Left ventricle myocardium inferior (tissue), 1 donor: ENCODE measurements at regions not wholly inside any gene's neighbourhood (a gene's known extent, or its start where the extent isn't known, plus 50 kb on each side); places are given as distances from the start of the nearest gene placed in this dataset.

Source experiments
- DNase-seq: peaks from one replicate; pipeline ENCODE4 v3.0.0-alpha.2; 2020
- H3K27ac ChIP-seq: fragments of 200-600 bp; replicated peaks from 2 replicates; pipeline ENCODE4 v1.8.0; 2021
- H3K27me3 ChIP-seq: fragments of 200-600 bp; 2 replicates; pipeline ENCODE4 v1.8.0; 2021; ENCODE audit warnings: low read depth
- H3K36me3 ChIP-seq: fragments of 200-600 bp; 2 replicates; pipeline ENCODE4 v1.8.0; 2021
- H3K4me1 ChIP-seq: fragments of 200-600 bp; 2 replicates; pipeline ENCODE4 v1.8.0; 2021
- H3K4me3 ChIP-seq: fragments of 200-600 bp; 2 replicates; pipeline ENCODE4 v1.8.0; 2021; ENCODE audit warnings: mild to moderate bottlenecking, moderate library complexity
- H3K9me3 ChIP-seq: fragments of 200-600 bp; replicated peaks from 2 replicates; pipeline ENCODE4 v1.8.0; 2021
- intact Hi-C: fragments of 100-400 bp; cut with micrococcal nuclease; formaldehyde crosslinking; loops from one replicate; pipeline ENCODE4 v1.11.0; 2022
- TF ChIP-seq, protein P1 (sequence below): fragments of 200-600 bp; IDR thresholded peaks from 2 replicates; pipeline ENCODE4 v1.8.0; 2021; ENCODE audit warnings: antibody characterized with exemption, mild to moderate bottlenecking, borderline replicate concordance
- donor health status: DM: no; HTN: yes; CAD: no; lungs with severe emphysema.

DNA sequence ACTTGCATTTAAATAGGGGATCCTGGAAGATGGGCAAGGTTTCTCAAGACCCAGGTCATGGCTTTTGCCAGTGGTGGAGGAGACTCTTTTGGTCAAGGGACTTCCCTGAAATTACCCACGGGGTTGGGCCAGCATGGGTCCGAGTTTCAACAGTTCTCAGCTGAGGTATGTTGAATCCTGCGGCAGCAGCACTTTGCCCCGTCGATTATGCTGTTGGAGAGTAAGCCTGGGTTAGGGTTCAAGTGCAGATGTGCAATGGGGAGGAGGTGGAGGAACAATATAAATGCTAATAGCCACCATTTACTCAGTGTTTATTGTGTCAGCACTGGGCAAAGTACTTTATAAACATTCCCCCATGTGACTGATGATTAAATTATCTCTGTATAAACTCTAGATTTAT lies 96.0 kb upstream of the GATA6 start:
- Histone ChIP-seq H3K4me1 (no peaks in the 10 kb centered on the region), H3K4me3 (no peak overlapping the region), H3K27me3 (no peaks in the 10 kb centered on the region), H3K27ac (no peak overlapping the region), H3K9me3 (no peaks in the 10 kb centered on the region), H3K36me3 (no peaks in the 10 kb centered on the region)
- intact Hi-C loops = no loop called here
- no peak for DNase-seq
- TF ChIP-seq, protein P1, sequence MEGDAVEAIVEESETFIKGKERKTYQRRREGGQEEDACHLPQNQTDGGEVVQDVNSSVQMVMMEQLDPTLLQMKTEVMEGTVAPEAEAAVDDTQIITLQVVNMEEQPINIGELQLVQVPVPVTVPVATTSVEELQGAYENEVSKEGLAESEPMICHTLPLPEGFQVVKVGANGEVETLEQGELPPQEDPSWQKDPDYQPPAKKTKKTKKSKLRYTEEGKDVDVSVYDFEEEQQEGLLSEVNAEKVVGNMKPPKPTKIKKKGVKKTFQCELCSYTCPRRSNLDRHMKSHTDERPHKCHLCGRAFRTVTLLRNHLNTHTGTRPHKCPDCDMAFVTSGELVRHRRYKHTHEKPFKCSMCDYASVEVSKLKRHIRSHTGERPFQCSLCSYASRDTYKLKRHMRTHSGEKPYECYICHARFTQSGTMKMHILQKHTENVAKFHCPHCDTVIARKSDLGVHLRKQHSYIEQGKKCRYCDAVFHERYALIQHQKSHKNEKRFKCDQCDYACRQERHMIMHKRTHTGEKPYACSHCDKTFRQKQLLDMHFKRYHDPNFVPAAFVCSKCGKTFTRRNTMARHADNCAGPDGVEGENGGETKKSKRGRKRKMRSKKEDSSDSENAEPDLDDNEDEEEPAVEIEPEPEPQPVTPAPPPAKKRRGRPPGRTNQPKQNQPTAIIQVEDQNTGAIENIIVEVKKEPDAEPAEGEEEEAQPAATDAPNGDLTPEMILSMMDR = no peak

- intact Hi-C loops = no loop called here
- Histone ChIP-seq H3K27ac (no peak overlapping the region), H3K4me3 (no peak overlapping the region), H3K4me1 (no peaks in the 10 kb centered on the region), H3K27me3 (no peaks in the 10 kb centered on the region), H3K9me3 (no peaks in the 10 kb centered on the region), H3K36me3 (no peaks in the 10 kb centered on the region)
- TF ChIP-seq, protein P1 = no peak
- no peak for DNase-seq
These were observed 94.9 kb upstream of the GATA6 start for GRCh38 chr18:22074282-22075070.

- Histone ChIP-seq H3K36me3 (no peaks in the 10 kb centered on the region), H3K9me3 (no peaks in the 10 kb centered on the region), H3K4me3 (no peak overlapping the region), H3K27me3 (no peaks in the 10 kb centered on the region), H3K4me1 (peaks cover 13% of the 10 kb centered on the region), H3K27ac (no peak overlapping the region)
- TF ChIP-seq, protein P1 = no peak
- no peak for DNase-seq
- intact Hi-C loops = no loop called here
These were observed 89.4 kb upstream of the GATA6 start for GRCh38 chr18:22080035-22080434.

DNA sequence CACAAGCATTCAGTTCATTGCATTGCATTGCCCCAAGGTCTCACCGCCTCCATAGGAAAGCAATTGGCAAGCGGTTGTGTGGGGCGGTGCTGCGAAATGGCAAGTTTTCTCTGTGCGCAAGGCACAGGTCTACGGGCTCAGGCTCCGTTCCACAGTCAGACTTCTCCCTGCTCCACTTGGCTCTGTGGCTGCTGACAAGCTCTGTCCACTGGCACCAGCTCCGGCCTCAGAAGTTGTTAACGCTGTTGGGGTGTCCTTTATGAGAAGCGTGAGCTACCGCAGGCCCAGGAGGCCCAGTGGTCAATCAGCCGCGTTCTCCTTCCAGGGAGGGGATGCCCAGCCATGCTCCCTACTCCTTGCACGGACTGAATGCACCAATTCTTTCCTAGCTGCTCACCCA lies 87.0 kb upstream of the GATA6 start:
- Histone ChIP-seq H3K36me3 (no peaks in the 10 kb centered on the region), H3K27me3 (no peaks in the 10 kb centered on the region), H3K27ac (no peak overlapping the region), H3K4me1 (peaks cover 13% of the 10 kb centered on the region), H3K4me3 (no peak overlapping the region), H3K9me3 (no peaks in the 10 kb centered on the region)
- TF ChIP-seq, protein P1 = no peak
- peak; percentile 45 for DNase-seq
- intact Hi-C loops = no loop called here

GRCh38 chr18:22084547-22084946 lies 84.8 kb upstream of the GATA6 start:
- Histone ChIP-seq H3K27me3 (no peaks in the 10 kb centered on the region), H3K4me1 (peaks cover 28% of the 10 kb centered on the region), H3K27ac (peak overlapping the region; percentile 74), H3K4me3 (peak overlapping the region; percentile 15), H3K36me3 (no peaks in the 10 kb centered on the region), H3K9me3 (no peaks in the 10 kb centered on the region)
- intact Hi-C loops = no loop called here
- TF ChIP-seq, protein P1 = no peak
- peak; percentile 36 for DNase-seq
